NCI-H2171 treated with DMSO at 0.1 percent for 48 hours (cell line): ENCODE measurements at regions not wholly inside any gene's neighbourhood (a gene's known extent, or its start where the extent isn't known, plus 50 kb on each side); places are given as distances from the start of the nearest gene placed in this dataset.
"Not testable (repeated sequence)": the region's sequence is repeated elsewhere in the genome, so short reads cannot be mapped to it uniquely, and the experiment has no call there.

Experiments
- DNase-seq: peaks from one replicate; lab custom pipeline; 2025; lab: John Stamatoyannopoulos, UW

- DNase-seq: not testable (repeated sequence)
Observed at GRCh38 chr6:49274809-49275769, 188.0 kb downstream of the MMUT start.

DNA sequence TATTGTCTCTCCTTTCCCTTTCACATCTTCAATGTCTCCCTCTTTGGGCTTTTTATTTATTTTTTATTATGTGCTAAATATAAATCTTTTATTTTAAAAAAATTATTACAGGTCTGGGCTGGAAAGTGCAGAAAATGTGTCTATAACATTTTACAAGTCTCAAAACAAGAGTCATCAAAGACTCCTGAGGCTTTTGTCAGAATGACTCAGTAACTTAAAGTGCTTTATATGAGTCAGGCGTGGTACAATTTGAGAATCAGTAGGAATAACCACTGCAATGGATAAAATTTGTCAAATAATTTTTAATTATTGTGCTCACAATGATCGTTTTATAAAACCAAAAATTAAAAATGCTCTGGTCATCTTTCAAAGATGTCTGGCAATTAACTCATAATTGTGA lies 193.9 kb downstream of the MMUT start:
- DNase-seq: no peak

DNA sequence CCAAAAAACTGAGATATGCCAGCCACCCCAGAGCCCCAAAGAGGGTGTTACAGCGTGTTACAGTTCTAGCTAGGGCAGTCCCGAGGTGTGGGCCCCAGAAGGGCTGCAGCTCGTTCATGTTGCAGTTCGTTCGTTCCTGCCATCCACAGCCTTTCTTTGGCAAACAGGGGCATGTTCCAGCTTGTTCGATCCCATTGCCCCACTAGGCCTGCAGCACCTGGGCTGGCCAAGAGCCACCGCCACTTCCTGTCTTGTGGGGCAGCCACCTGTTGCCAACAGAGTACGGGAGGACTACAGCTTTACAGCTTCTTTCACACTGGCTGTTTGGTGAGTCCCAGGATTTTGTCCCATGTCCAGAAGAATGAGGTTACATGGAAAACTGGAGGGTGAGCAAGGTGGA lies 198.1 kb downstream of the MMUT start:
- DNase-seq: peak; percentile 0

GRCh38 chr6:49264496-49264895 lies 198.6 kb downstream of the MMUT start:
- DNase-seq: no peak

DNA sequence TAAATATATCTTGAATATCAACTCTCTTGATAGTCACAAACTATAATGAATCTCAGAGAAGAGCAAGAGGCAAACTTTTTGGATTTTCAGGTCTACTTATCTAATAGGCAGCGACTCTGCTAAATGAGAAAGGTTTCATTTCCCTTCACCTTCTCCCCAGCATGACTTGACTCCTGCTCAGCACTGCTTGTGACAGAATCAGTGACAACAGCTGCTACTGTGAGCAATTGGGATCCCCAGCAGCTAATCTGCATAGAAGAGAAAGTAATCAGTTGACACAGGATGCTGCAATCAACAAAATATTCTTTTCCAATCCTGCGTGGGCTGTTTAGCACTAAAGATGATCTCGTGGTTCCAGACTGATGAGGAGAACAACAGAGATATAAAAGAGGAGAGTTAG lies 205.5 kb downstream of the MMUT start:
- no peak for DNase-seq

GRCh38 chr6:49255335-49255734 lies 207.7 kb downstream of the MMUT start:
- DNase-seq: no peak

- no peak for DNase-seq
Observed at GRCh38 chr6:49252901-49253300, 210.2 kb downstream of the MMUT start.

DNA sequence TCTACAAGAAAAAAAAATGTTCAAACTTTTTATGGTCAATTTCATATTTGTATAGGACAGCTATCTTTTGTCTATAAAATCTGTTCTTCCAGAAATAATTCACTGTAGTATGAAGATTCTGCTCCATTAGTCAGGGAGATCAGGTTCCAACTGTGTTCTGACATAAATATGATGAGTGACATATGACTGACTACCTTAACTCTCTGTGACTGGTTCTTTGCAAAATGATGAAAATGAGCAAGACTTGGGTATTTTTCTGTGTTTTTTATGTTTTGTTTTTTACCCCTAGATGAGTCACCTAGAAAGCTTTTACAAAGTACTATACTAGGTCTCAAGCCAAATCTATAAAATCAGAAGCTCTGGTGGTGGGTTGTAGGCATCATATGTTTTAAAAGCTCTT lies 229.6 kb downstream of the MMUT start:
- DNase-seq: no peak

DNA sequence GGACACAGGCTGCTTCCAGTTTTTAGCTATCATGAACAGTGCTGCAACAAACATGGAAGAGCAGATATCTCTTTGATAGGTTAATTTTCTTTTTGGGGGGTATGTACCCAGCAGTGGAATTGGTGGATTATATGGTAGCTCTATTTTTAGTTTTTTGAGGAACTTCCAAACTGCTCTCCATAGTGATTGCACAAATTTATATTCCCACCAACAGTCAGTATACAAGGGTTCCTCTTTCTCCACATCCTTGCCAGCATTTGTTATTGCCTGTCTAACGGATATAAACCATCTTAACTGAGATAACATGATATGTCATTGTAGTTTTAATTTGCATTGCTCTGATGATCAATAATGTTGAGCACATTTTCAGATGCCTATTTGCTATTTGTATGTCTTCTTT lies 237.6 kb downstream of the MMUT start:
- no peak for DNase-seq

DNA sequence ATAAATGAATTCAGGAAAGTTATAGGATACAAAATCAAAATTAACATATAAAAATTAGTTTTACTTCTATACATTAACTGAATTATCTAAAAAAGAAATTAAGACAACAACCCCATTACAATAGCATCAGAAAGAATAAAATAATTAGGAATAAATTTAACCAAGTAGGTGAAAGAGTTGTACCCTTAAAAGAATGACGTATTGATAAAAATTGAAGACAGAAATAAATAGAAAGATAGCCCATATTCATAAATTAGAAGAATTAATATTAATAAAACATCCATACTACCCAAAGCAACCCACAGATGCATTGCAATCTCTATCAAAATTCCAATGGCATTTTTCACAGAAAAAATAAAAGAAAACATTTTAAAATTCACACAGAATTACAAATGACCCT lies 242.8 kb downstream of the MMUT start:
- DNase-seq: no peak

DNA sequence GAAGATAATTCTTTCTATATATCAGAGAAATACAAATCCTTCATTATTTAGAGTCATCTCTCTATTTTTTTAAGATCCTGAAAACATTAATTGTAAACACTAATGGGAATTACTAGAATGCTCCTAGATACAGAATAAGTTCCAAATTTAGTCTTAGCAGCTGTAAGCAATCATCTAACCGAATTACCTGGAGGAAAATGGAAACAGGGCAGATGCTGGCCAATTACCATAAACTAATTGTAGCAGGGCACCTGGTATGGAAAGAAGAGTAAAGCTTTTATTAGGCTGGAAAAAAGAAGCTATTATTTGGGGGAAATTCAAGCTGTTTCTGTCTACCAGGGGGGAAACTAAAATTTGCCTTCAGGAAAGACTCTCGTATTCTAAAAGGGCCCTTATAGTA lies 257.5 kb downstream of the MMUT start:
- DNase-seq: no peak

DNA sequence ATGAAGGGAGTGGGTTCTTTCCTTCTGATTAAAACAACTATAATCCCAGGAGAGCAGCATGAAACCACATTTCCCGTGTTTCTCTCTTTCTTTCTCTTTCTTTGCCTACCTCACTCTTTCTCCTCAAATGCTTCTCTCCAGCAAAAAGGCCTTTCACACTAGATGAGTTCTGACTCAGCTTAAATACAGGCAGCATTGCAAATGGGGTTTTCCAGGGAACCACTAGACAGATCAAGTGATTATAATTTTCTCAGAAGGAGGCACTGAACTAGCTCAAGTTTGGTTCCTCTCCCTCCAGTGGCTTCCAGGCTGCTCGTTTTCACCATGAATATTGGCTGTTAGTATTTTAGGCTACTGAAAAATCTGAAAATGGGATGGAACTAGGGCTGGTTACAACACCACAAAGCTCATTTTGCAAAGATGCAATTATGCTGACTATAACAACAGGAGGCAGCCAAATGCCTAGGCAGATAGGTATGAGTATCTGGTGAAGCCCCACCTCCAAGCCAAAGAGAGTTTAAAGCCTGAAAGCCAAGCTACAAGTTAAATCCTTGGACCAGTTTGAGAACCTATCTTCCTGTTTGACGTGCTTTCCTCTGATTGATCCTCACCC lies 260.0 kb downstream of the MMUT start:
- DNase-seq: no peak

- DNase-seq: no peak
Observed at GRCh38 chr6:49198015-49198414, 265.0 kb downstream of the MMUT start.

- not testable (repeated sequence) for DNase-seq
Observed at GRCh38 chr6:49162379-49162778, 300.7 kb downstream of the MMUT start.

DNA sequence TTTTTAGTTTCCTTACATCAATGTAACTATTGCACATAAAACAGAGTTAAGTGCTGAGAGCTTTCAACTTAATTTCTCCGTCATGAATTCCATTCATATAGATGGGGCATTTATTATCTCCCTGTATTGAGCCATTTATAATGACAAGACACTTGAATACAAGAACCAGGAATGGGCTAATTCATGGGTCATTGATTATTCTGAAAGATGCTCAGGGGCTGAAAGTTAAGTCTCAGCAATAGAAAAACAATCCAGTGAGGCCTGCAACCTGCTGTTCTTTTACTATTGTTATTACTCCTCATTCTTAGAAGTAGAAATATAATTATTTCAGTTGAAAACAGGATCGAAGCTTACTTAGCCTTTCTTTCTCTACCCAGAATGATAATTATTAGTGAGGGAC lies 307.7 kb downstream of the MMUT start:
- no peak for DNase-seq

- no peak for DNase-seq
Observed at GRCh38 chr6:49151957-49152356, 311.1 kb downstream of the MMUT start.

DNA sequence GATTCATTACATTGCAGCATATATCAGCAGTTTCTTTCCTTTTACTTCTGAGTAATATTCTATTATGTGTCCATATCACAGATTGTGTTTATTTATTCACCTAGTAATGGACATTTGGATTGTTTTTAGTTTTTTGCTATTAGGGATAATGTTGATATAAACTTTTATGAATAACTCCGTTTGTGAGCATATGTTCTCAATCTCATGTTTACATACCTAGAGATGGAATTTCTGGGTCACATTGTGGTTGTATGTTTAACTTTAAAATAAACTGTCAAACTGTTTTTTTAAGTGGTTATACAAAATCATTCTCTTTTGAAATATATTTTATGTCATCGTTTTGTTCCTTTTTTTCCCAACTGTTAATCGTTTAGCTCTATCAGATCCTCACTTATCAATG lies 311.6 kb downstream of the MMUT start:
- DNase-seq: no peak

DNA sequence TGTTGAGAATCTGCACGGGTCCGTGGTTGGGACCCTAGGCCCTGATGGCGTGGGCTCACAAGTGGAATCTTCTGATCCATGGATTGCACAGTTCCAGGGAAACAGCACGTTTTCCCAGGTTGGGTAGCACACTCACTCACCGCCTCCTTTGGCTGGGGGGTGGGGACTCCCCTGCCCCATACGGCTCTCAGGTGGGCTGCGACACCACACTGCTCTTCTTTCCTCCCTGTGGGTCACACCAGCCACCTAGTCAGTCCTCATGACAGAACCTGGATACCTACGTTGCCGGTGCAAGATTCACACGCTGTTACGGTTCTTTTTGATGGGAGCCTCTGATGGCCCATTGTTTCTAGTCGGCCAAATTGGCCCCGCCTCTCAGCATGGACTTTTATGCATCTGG lies 312.0 kb downstream of the MMUT start:
- DNase-seq: no peak

GRCh38 chr6:49145280-49145679 lies 317.8 kb downstream of the MMUT start:
- DNase-seq: no peak

- no peak for DNase-seq
Observed at GRCh38 chr6:49142421-49143151, 320.5 kb downstream of the MMUT start.

DNA sequence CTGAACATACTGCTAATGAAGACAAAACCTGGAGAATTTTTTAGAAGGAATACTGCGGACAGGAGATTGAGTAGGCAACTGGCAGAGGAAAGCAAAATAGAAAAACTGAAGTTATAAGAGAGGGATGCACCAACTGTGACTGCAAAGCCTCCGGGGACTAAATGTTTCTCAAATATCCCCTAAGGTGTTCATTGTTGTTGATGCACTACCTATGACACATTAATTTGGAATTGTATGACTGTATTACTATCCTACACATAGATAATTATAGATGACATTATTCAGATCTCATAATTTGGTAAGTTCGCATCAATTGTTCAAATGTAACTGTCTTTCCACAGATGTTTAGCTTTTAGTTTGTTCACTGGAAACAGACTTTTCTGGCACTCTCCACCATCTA lies 341.1 kb downstream of the MMUT start:
- DNase-seq: no peak

GRCh38 chr6:49118478-49118877 lies 344.6 kb downstream of the MMUT start:
- no peak for DNase-seq

DNA sequence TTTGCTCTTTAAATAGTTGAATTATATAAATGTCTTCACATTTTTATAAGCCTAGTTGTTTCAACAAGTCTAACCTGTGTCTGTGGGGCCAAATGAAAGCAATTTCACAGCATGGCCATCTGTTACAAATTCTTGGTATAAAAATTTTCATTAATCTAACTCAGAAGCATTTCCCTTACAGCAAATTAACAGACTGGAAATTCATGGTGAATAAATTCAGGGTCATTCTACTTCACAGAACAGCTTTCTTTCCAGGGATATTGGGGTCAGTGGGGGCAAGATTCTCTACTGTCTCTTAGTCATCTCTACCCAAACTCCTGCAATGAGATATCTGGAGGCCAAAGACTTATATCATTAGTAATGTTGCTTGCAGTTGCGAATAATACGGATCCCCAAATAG lies 352.1 kb downstream of the MMUT start:
- DNase-seq: no peak
